Posterior cingulate gyrus (tissue), 11 donors: ENCODE measurements at regions not wholly inside any gene's neighbourhood (a gene's known extent, or its start where the extent isn't known, plus 50 kb on each side); places are given as distances from the start of the nearest gene placed in this dataset.
"Not testable (repeated sequence)": the region's sequence is repeated elsewhere in the genome, so short reads cannot be mapped to it uniquely, and the experiment has no call there.

Source experiments
- DNase-seq, 10 donors: peaks; one replicate each; pipeline versions ENCODE4 v3.0.0 to v3.0.0-alpha.2; 2020 to 2021; ENCODE audit warnings: mixed read lengths in 3 of 10
- intact Hi-C: fragments of 100-400 bp; cut with DNase I; formaldehyde crosslinking; loops from one replicate; pipeline ENCODE4 v1.15.1; 2023

- intact Hi-C loops, result no loop called here
Observed at GRCh38 chr2:15681089-15681885, 89.6 kb downstream of the DDX1 start.

GRCh38 chr2:15682354-15682753 is 90.7 kb downstream of the DDX1 start:
- intact Hi-C loops, result no loop called here

More at GRCh38 chr2:15681089-15681885, 89.6 kb downstream of the DDX1 start:
- no peak for DNase-seq

GRCh38 chr2:15684161-15685039 is 92.7 kb downstream of the DDX1 start:
- DNase-seq, result no peak
- intact Hi-C loops, result no loop called here

More at GRCh38 chr2:15682354-15682753, 90.7 kb downstream of the DDX1 start:
- no peak for DNase-seq

- intact Hi-C loops, result no loop called here
- DNase-seq, result no peak
Observed at GRCh38 chr2:15685143-15685542, 93.5 kb downstream of the DDX1 start.

GRCh38 chr2:15686643-15687042 is 95.0 kb downstream of the DDX1 start:
- intact Hi-C loops, result no loop called here

GRCh38 chr2:15687243-15687642 is 95.6 kb downstream of the DDX1 start:
- intact Hi-C loops, result no loop called here

More at GRCh38 chr2:15686643-15687042, 95.0 kb downstream of the DDX1 start:
- DNase-seq, result no peak

GRCh38 chr2:15687720-15688119 is 96.1 kb downstream of the DDX1 start:
- no peak for DNase-seq

More at GRCh38 chr2:15687243-15687642, 95.6 kb downstream of the DDX1 start:
- no peak for DNase-seq

GRCh38 chr2:15688924-15689568 is 97.4 kb downstream of the DDX1 start:
- DNase-seq, result no peak
- intact Hi-C loops, result no loop called here

More at GRCh38 chr2:15687720-15688119, 96.1 kb downstream of the DDX1 start:
- intact Hi-C loops, result no loop called here

- DNase-seq, result no peak
- intact Hi-C loops, result no loop called here
Observed at GRCh38 chr2:15689654-15690053, 98.0 kb downstream of the DDX1 start.

- no peak for DNase-seq
- intact Hi-C loops, result no loop called here
Observed at GRCh38 chr2:15691586-15692310, 100.1 kb downstream of the DDX1 start.

- intact Hi-C loops, result no loop called here
Observed at GRCh38 chr2:15692551-15693377, 101.1 kb downstream of the DDX1 start.

GRCh38 chr2:15693382-15693781 is 101.7 kb downstream of the DDX1 start:
- intact Hi-C loops, result no loop called here
- no peak for DNase-seq

More at GRCh38 chr2:15692551-15693377, 101.1 kb downstream of the DDX1 start:
- no peak for DNase-seq

GRCh38 chr2:15693926-15694588 is 102.4 kb downstream of the DDX1 start:
- intact Hi-C loops, result no loop called here
- no peak for DNase-seq

GRCh38 chr2:15694589-15694986 is 102.9 kb downstream of the DDX1 start:
- DNase-seq, result no peak
- intact Hi-C loops, result no loop called here

- intact Hi-C loops, result no loop called here
- no peak for DNase-seq
Observed at GRCh38 chr2:15695582-15696330, 104.1 kb downstream of the DDX1 start.

- DNase-seq, intact Hi-C loops: not testable (repeated sequence)
Observed at GRCh38 chr2:15696606-15697170, 105.0 kb downstream of the DDX1 start.

GRCh38 chr2:15700131-15700530 is 108.5 kb downstream of the DDX1 start:
- intact Hi-C loops, result no loop called here
- DNase-seq, result no peak
